ENCODE measurements at regions not wholly inside any gene's neighbourhood (a gene's known extent, or its start where the extent isn't known, plus 50 kb on each side); places are given as distances from the start of the nearest gene placed in this dataset.

GRCh38 chr5:4383102-4383501 is 757.0 kb upstream of the ADAMTS16 start:
- WGBS, 3 donors, result 22 to 29% (median 27%) methylated on average over 4 of the region's 4 CpGs
- intact Hi-C loops (cut with DNase I), result no loop called here
- no peak overlapping the region for H3K4me3 ChIP-seq

GRCh38 chr5:4383518-4384198 is 756.5 kb upstream of the ADAMTS16 start:
- no peak overlapping the region for H3K4me3 ChIP-seq
- no peak for DNase-seq
- WGBS, 3 donors, result 39 to 51% (median 50%) methylated on average over 7 of the region's 7 CpGs
- intact Hi-C loops (cut with DNase I), result no loop called here
- no peaks in the 10 kb centered on the region for H3K4me1 ChIP-seq (ENCODE audit: insufficient read depth)
- TF ChIP-seq EP300 (IDR thresholded peaks at IDR 0.05) (no peak), POLR2A (IDR thresholded peaks at IDR 0.05) (no peak), CTCF (IDR thresholded peaks at IDR 0.05) (no peak)
- no peaks in the 10 kb centered on the region for H3K36me3 ChIP-seq
- no peak overlapping the region for H3K27ac ChIP-seq
- no peaks in the 10 kb centered on the region for H3K27me3 ChIP-seq
- no peaks in the 10 kb centered on the region for H3K9me3 ChIP-seq

More at GRCh38 chr5:4383102-4383501, 757.0 kb upstream of the ADAMTS16 start:
- Histone ChIP-seq H3K27ac (no peak overlapping the region), H3K4me1 (ENCODE audit: insufficient read depth) (no peaks in the 10 kb centered on the region), H3K9me3 (no peaks in the 10 kb centered on the region), H3K36me3 (no peaks in the 10 kb centered on the region), H3K27me3 (no peaks in the 10 kb centered on the region)
- DNase-seq, result no peak
- TF ChIP-seq EP300 (IDR thresholded peaks at IDR 0.05) (no peak), POLR2A (IDR thresholded peaks at IDR 0.05) (no peak), CTCF (IDR thresholded peaks at IDR 0.05) (no peak)

GRCh38 chr5:4384649-4385048 is 755.5 kb upstream of the ADAMTS16 start:
- no peak overlapping the region for H3K4me3 ChIP-seq
- WGBS, 3 donors, result 65 to 74% (median 66%) methylated on average over 6 of the region's 6 CpGs
- no peaks in the 10 kb centered on the region for H3K27me3 ChIP-seq
- TF ChIP-seq EP300 (IDR thresholded peaks at IDR 0.05) (no peak), POLR2A (IDR thresholded peaks at IDR 0.05) (no peak), CTCF (IDR thresholded peaks at IDR 0.05) (no peak)
- DNase-seq, result no peak
- H3K4me1 ChIP-seq (ENCODE audit: insufficient read depth), result no peaks in the 10 kb centered on the region
- H3K27ac ChIP-seq, result no peak overlapping the region
- intact Hi-C loops (cut with DNase I), result no loop called here
- H3K36me3 ChIP-seq, result no peaks in the 10 kb centered on the region
- H3K9me3 ChIP-seq, result no peaks in the 10 kb centered on the region

GRCh38 chr5:4386152-4386551 is 754.0 kb upstream of the ADAMTS16 start:
- no peaks in the 10 kb centered on the region for H3K9me3 ChIP-seq
- intact Hi-C loops (cut with DNase I), result no loop called here
- H3K27ac ChIP-seq, result no peak overlapping the region
- no peak for DNase-seq
- H3K4me1 ChIP-seq (ENCODE audit: insufficient read depth), result no peaks in the 10 kb centered on the region
- WGBS, 3 donors, result 84 to 96% (median 92%) methylated on average over 1 of the region's 1 CpG
- TF ChIP-seq EP300 (IDR thresholded peaks at IDR 0.05) (no peak), POLR2A (IDR thresholded peaks at IDR 0.05) (no peak), CTCF (IDR thresholded peaks at IDR 0.05) (no peak)
- no peaks in the 10 kb centered on the region for H3K27me3 ChIP-seq
- H3K36me3 ChIP-seq, result no peaks in the 10 kb centered on the region
- H3K4me3 ChIP-seq, result no peak overlapping the region

All from ovary (tissue), 7 donors.